Activated naive CD4-positive, alpha-beta T cell treated with Interleukin-2 at 50 U/mL for 16 hours (primary cell): ENCODE measurements at regions not wholly inside any gene's neighbourhood (a gene's known extent, or its start where the extent isn't known, plus 50 kb on each side); places are given as distances from the start of the nearest gene placed in this dataset.
"Not testable (repeated sequence)": the region's sequence is repeated elsewhere in the genome, so short reads cannot be mapped to it uniquely, and the experiment has no call there.

Experiments used
- DNase-seq: peaks from one replicate; pipeline ENCODE4 v3.0.0-alpha.2; 2020

- no peak for DNase-seq
These were observed 54.4 kb upstream of the JAK1 start for GRCh38 chr1:65020774-65021173.

GRCh38 chr1:65021795-65022194 lies 55.4 kb upstream of the JAK1 start:
- DNase-seq: no peak

DNA sequence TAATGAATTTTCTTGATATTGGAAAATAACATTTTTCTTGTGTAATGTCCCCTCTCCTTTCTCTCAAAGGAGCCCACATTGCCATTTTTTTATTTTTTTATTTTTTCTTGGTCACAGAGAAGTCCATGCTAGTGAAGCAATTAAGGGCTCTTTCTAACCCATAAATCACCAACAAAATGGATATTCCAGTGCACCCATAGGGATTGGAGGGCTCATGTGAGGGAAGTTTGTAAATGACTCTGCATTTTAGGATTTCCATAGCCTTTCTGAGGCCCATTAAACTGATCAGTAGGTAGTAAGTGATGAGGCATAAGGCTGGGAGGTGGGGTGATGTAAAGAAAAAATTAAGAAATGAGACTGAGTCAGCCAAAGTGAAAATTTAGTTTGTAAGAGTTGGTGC lies 55.9 kb upstream of the JAK1 start:
- no peak for DNase-seq

DNA sequence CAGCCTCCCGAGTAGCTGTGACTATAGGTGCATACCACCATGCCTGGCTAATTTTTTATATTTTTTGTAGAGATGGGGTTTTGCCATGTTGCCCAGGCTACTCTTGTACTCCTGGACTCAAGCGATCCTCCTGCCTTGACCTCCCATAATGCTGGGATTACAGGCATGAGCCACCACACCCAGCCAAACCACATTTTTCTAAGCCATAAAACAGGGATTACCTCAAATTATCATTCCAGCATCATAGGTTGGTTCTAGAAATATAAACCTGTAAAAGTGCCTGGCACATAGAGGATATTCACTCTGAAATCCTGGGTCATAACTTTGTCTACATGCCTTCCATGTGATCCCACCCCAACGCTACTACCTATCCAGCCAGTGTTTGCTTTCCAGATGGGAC lies 59.4 kb upstream of the JAK1 start:
- no peak for DNase-seq

DNA sequence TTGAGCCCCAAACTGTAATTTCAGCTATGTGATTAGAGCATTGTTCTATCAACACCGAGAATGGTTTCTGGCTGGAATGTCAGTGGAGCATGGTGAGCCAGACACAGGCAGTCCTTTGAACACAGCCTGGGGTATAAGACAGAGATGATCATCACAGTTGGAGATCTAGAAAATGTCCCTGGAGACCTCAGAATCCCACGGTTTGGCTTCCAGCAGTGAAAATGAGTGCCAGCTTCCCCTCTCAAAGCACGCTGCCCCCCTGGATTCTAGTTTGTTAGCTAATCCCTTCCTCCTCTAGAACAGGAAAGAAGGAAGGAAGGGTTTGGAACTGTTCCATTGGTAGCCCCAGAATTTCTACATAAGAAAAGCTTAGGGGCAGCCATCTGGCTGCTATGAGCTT lies 59.9 kb upstream of the JAK1 start:
- no peak for DNase-seq

DNA sequence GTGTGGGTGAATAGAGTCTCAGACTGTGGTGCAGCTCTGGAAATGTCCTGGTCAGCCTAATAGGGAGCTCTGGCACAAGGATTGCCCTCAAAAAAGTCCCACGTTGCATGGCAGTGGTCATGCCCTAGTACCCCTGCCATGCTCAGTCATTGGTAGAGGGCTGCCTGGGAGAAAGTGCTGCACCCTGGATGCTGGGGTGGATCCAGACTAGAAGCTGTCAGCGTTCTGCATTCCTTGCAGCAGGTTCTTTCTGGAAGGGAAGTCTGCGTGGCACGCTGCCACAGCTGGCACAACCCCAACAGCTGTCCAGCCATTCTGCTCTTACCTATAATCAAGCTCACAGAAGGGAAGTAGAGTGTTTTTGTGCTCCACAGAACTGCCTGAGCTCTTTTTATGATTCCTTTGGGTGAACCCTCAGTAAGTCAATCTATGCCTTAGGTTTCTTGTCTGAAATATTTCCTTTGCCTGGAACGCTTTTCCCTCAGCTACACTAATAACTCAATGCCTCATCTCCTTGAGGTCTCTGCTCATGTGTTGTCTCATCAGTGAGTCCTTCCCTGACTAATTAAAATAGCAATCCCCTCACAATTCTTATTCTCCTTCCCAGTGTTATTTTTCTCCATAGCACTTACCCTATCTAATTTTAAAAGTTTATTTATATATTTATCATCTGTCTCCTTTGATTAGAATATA lies 61.5 kb upstream of the JAK1 start:
- no peak for DNase-seq

GRCh38 chr1:65029434-65029833 lies 63.1 kb upstream of the JAK1 start:
- DNase-seq: not testable (repeated sequence)

- not testable (repeated sequence) for DNase-seq
These were observed 68.5 kb upstream of the JAK1 start for GRCh38 chr1:65034879-65035278.

GRCh38 chr1:65036570-65037051 lies 70.3 kb upstream of the JAK1 start:
- DNase-seq: no peak

- DNase-seq: no peak
These were observed 72.7 kb upstream of the JAK1 start for GRCh38 chr1:65039066-65039465.

DNA sequence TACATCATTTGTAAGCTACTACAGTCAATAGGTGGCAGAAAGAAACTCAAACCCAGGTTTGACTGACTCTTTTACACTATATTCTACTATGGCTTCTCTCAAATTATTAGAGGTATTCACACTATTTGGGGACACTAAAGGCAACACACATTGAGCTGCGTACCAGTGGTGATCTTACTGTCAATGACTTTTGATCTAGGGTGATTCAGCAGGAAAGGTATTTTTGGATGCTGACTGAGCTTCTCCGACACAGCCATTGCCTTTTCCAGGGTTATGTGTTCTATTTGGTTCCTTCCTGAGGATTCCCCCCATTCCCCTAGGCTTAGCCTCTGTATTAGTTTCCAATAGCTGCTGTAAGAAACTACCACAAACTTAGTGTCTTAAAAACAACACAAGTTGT lies 73.2 kb upstream of the JAK1 start:
- DNase-seq: no peak

- no peak for DNase-seq
These were observed 76.1 kb upstream of the JAK1 start for GRCh38 chr1:65042467-65042866.

- DNase-seq: no peak
These were observed 78.1 kb upstream of the JAK1 start for GRCh38 chr1:65044411-65044810.

GRCh38 chr1:65045022-65045817 lies 78.9 kb upstream of the JAK1 start:
- DNase-seq: no peak

DNA sequence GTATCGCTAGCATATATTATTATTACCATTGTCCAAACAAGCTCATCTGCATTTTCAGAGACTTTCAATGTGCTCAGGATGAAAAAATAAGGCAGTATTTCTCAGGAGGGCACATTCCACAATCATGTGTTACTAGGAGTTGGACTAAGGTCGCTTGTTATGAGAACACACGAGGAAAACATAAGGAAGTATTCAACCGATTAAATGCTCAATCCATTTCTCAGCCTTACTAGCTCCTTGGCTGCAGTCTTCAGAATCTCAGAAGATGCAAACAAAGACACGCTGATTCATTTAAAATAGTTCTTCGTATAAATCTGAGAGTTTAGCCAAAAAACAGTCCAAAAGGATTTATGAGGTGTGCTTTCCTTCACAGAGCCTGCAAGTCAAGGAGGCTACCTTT lies 82.0 kb upstream of the JAK1 start:
- no peak for DNase-seq

DNA sequence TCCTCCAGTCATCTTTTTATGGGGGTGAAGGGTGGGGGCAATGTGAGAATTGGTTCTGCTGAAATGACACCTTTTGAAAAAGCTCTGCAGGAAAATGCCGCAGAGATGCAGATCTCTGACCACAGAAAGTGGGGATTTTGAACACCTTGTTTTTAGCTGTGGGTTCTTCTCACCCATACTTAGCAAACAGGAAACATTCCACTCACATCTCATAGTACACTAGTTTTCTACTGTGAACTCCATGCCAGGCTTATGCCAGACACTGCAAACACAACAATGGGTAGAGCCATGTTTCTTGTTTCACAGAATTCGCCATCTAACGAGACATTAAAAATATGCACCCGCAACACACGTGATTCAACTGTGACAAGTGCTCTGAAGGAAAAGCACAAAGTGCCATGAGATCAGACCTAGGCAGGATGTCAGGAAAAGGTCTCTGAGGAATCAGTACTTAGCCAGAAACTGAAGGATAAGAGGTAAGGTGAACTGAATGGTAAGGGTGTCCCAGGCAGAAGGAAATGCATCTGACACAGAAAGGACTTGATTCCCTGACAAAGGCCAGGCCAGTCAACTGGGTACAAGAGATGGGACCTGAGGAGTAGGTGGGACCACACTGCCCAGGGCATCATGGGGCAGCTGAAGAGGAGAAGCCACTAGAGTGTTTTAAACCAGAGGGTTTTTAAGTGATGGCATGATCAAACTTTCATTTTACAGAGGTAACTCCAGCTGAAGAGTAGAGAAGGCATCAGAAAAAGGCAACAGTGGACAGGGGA lies 83.8 kb upstream of the JAK1 start:
- DNase-seq: no peak

DNA sequence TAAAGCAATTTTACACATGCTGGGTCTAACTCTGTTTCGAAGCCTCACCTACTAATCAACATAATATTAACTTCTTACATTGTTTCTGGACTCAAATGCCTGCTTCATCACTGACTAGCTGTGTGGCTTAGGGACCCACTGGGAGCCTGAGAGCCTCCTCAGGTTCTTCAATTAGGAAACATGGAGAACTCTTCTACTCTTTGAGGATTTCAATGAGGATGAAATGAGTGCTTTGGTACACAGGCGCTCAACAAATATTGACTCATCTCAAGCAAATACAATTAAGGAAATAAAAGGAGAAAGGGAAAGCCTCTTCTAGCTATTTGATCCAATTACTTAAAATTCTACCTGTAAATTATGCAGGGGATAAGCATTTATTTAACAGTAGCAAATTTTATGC lies 84.4 kb upstream of the JAK1 start:
- no peak for DNase-seq

DNA sequence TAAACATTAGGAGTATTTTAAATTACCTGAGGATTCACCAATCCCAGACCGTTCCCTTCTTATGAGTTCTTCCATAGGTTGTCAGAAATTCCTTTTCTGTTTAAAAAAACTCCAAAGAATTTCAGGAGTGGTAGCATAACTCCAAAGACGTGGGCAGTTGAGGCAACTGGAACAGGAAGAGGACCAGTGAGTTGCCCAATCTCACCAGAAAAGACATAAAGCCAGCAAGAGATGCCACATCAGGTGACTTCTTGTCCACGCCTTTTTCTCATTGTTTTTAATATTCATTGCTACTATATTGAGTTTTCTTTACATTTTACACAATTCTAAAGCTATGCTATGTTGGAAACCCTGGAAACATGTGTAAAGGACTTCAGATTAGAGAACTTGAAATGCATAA lies 88.1 kb upstream of the JAK1 start:
- no peak for DNase-seq

DNA sequence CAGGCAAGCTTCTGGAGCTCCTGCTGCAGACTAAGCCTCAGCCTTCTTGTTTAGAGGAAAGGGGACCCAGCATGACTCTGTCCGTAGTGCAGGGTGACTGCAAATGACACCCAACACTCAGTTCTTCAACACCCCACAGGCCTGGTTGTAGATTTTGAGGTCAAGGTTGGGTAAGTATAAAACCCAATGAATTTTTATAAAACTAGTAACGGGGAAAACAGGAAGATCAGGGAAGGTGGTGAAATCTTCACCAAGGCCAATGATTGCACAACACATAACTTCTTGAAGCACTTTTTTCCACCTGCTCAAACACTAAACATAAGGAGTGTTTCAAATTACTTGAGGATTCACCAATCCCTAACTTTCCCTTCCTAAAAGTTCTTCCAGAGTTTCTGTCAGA lies 89.4 kb upstream of the JAK1 start:
- no peak for DNase-seq

GRCh38 chr1:65056234-65056633 lies 89.9 kb upstream of the JAK1 start:
- DNase-seq: no peak

DNA sequence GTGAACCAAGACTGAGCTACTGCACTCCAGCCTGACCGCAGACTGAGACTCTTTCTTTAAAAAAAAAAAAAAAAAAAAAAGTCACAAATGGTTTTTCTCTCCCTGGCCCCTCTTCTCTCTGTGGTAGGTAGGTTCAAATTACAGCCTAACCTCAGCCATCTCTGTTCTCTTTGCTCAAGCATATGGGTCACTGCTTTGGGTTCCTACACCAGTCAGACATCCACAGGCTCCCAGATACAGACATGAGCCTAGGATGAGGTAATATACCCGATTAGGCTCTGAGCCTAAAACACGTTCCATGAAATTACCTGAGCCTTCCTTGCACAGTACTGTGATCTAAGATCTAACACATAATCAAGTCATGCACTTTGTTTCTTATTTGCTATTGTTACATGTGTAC lies 90.5 kb upstream of the JAK1 start:
- no peak for DNase-seq

DNA sequence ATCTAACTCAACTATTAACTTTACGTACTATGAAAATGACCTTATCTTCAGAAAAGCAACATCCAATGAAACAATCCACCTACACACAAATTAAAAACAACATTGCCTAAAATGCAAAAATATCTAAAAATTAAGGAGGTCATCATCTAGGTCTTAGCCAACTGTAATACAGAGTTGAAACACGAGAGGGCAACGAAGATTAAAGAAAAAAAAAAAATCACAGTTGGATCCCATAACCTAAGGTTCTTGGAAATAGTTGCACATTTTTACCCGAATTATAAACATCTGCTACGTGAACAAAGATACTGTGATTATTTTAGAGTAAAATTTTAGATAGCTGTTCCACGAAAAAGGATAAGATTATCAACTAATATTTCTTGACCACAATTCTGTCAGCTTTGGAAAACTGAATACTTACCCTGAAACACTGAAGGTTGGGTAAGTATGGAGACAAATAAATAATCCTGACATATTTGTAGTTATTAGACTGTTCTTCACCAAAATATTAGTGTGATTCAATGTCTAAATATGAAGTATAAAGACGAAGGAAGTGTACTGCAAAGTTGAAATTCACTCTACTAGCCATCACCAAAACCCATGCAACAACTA lies 88.0 kb upstream of the AK4 start:
- no peak for DNase-seq

- DNase-seq: no peak
These were observed 85.7 kb upstream of the AK4 start for GRCh38 chr1:65062339-65062738.
